GM06990 (cell line): ENCODE measurements at regions not wholly inside any gene's neighbourhood (a gene's known extent, or its start where the extent isn't known, plus 50 kb on each side); places are given as distances from the start of the nearest gene placed in this dataset.

Source experiments
- DNase-seq: peaks from one replicate; pipeline ENCODE4 v3.0.0-alpha.2; 2011; ENCODE audit not compliant: insufficient read length; ENCODE audit errors: extremely low read depth
- H3K27me3 ChIP-seq: replicated peaks from 2 replicates; pipeline ENCODE4 v1.6.0; 2011; ENCODE audit warnings: low read length; ENCODE audit not compliant: control insufficient read depth, insufficient read depth
- H3K36me3 ChIP-seq: 2 replicates; pipeline ENCODE4 v1.5.1; 2011; ENCODE audit warnings: low read length; ENCODE audit not compliant: control insufficient read depth, insufficient read depth
- H3K4me3 ChIP-seq: replicated peaks from 2 replicates; pipeline ENCODE4 v1.5.1; 2011; ENCODE audit warnings: low read depth, mild to moderate bottlenecking, control low read depth, low read length
- TF ChIP-seq, protein P1 (sequence below): IDR thresholded peaks from 2 replicates; pipeline ENCODE4 v1.5.1; 2011; ENCODE audit warnings: low read length, control low read depth, mild to moderate bottlenecking, inconsistent platforms; ENCODE audit not compliant: insufficient read depth, poor library complexity, severe bottlenecking

DNA sequence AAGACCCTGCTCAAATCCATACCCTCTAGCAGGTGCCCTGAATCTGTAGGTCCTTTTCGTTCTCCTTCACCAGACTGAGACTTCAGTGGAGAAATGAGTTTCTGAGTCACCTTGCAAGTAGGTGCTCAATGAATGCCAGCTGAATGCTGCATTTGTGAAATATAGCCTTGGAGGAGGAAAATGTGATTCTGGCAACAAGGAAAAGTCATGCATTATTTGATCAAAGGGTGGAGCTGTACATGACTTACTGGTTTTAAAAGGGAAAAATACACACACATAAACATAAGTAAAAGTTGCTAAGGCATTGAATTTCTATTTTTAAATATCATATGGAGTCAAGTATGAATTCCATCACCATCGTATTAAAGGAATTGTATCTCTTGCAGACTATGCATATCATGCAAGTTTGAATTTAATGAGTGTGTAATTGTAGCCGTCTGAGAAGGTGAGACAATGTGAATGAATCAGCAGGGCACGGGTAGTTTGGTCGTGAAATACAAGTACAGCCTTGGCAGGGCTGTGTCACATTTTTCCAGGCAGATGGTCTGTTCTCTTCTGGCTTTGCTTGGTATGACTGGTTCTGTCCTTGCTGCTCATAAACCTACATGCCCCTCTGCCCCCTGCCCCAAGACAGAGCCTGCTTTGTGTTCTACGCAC is 160.8 kb downstream of the COL6A3 start:
- H3K4me3 ChIP-seq: no peak overlapping the region
- TF ChIP-seq, protein P1, sequence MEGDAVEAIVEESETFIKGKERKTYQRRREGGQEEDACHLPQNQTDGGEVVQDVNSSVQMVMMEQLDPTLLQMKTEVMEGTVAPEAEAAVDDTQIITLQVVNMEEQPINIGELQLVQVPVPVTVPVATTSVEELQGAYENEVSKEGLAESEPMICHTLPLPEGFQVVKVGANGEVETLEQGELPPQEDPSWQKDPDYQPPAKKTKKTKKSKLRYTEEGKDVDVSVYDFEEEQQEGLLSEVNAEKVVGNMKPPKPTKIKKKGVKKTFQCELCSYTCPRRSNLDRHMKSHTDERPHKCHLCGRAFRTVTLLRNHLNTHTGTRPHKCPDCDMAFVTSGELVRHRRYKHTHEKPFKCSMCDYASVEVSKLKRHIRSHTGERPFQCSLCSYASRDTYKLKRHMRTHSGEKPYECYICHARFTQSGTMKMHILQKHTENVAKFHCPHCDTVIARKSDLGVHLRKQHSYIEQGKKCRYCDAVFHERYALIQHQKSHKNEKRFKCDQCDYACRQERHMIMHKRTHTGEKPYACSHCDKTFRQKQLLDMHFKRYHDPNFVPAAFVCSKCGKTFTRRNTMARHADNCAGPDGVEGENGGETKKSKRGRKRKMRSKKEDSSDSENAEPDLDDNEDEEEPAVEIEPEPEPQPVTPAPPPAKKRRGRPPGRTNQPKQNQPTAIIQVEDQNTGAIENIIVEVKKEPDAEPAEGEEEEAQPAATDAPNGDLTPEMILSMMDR: no peak
- no peaks in the 10 kb centered on the region for H3K27me3 ChIP-seq
- DNase-seq: no peak
- H3K36me3 ChIP-seq: no peaks in the 10 kb centered on the region

DNA sequence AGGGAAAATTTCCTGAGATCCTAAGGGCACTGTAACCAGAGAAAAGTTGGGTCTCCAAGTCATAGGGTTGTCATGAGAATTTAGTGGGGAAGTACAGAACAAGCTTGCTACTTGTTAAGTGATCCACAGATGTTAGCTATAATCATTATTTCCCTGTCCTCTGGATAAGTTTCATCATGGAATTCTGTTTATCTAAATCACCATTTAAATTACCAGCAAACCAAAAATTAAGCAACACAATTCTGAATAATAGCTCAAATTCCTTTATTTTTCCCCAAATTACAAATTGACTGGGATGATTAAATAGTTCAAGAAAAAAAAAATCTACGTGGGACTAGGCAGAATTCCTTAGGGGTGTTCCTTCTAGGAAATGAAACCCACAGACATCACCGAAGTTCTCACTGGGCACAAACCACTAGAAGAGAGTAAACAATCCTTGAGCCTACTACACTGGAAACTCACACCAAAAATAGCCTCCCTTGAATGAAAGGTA is 159.5 kb downstream of the COL6A3 start:
- Histone ChIP-seq H3K27me3 (no peaks in the 10 kb centered on the region), H3K36me3 (no peaks in the 10 kb centered on the region), H3K4me3 (no peak overlapping the region)
- DNase-seq: no peak
- TF ChIP-seq, protein P1: no peak

DNA sequence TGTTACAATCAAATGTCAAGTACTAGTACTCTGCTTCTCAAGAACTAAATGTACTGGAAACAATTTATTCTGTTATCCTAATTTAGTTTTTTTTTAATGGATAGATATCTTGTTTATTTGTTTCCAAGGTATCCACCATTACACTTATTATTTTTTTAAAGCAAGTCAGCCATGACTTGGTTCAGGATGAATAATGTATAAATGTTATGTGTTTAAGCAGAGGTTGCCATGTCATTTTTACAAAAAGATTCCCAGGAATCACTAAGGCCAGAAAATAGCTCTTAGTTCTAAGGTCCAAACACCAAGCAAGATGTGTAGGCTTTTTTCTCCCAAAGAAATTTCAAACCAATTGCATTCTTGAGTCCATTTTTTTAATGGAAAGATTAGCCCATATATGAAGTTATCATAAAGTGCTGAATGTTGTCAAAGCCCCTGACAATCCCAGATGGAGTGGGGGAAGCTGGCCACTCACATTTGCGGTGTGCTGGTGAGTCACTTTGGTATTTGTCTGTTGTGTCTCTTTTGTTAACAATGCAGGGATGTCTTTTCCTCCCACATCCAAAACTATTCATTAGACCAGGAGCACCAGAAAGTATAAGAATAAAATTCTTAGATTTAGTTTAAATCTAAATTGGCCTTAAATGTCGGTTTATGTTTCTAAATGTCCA is 158.9 kb downstream of the COL6A3 start:
- Histone ChIP-seq H3K4me3 (no peak overlapping the region), H3K27me3 (no peaks in the 10 kb centered on the region), H3K36me3 (no peaks in the 10 kb centered on the region)
- no peak for DNase-seq
- TF ChIP-seq, protein P1: no peak

DNA sequence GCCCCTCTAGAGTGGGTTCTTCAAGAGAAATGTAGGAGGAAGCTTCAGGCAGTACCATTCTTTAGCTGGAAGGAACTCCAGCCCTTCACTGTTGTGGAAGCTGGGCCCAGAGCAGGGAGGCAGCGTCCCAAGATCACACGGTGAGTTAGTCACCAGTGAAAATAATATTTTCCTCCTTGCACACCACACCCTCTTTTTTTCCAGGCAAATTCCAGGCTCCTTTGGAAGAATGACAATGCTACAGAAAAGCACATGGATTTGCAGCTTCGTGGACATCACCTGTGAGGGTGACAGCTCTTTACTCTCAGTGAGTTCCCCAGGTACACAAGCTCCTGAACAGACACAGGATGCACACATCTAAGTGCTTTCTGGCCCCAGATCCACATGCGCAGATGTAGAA is 157.1 kb downstream of the COL6A3 start:
- no peak for DNase-seq
- Histone ChIP-seq H3K36me3 (no peaks in the 10 kb centered on the region), H3K4me3 (no peak overlapping the region), H3K27me3 (no peaks in the 10 kb centered on the region; the same call in 1 of the 2 replicates)
- TF ChIP-seq, protein P1: no peak

DNA sequence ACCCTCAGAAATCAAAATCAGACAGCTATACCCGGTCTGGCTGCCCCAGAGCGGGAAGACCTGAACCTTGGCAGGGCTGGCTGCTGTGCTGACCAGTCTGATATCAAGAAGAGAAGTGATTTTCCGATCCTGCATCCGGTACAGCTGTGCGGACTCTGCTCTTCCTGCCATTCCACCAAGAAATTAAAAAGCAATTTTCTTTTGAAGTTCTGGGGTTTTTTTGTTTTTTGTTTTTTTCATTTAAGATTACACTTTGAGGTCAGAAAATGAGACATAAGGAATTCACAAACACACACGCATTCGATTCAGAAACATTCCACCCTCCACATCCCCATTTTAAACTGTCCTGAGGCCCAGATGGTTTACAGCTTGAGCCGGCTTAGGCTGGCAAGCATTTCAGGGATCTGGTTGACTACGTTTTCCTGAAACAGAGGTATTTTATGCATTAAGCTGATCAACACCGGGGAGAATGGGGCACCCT is 156.5 kb downstream of the COL6A3 start:
- TF ChIP-seq, protein P1: no peak
- H3K4me3 ChIP-seq: no peak overlapping the region
- H3K36me3 ChIP-seq: no peaks in the 10 kb centered on the region
- H3K27me3 ChIP-seq: no peaks in the 10 kb centered on the region; the same call in 1 of the 2 replicates
- no peak for DNase-seq
